Calu3 (cell line): ENCODE measurements at regions not wholly inside any gene's neighbourhood (a gene's known extent, or its start where the extent isn't known, plus 50 kb on each side); places are given as distances from the start of the nearest gene placed in this dataset.

Experiments used
- BruUV-seq: library from RNA; stranded (reverse); fragments of 400-500 nt; replicated peaks from 2 replicates; lab custom pipeline; 2021; lab: Mats Ljungman, UMichigan
- CTCF ChIA-PET: fragments of 300-600 bp; sonication (Branson Sonifier 250); formaldehyde crosslinking; loops from one replicate; lab custom pipeline; 2022; ENCODE audit warnings: antibody characterized with exemption; lab: Charles Lee
- DNase-seq: peaks from one replicate; pipeline ENCODE4 v3.0.0; 2022
- H3K27ac Mint-ChIP-seq: one replicate; pipeline ENCODE4 v1.8.0; 2022; ENCODE audit warnings: mixed read lengths; ENCODE audit not compliant: unreplicated experiment
- H3K27me3 Mint-ChIP-seq: one replicate; pipeline ENCODE4 v1.8.0; 2022; ENCODE audit warnings: mixed read lengths; ENCODE audit not compliant: unreplicated experiment
- H3K36me3 Mint-ChIP-seq: one replicate; pipeline ENCODE4 v1.8.0; 2022; ENCODE audit warnings: mild to moderate bottlenecking, moderate library complexity, mixed read lengths; ENCODE audit not compliant: insufficient read depth, unreplicated experiment
- H3K4me1 Mint-ChIP-seq: one replicate; pipeline ENCODE4 v1.8.0; 2022; ENCODE audit warnings: mild to moderate bottlenecking, low read depth, mixed read lengths; ENCODE audit not compliant: unreplicated experiment
- H3K4me3 Mint-ChIP-seq: one replicate; pipeline ENCODE4 v1.8.0; 2022; ENCODE audit warnings: mild to moderate bottlenecking, low read depth, moderate library complexity, mixed read lengths; ENCODE audit not compliant: unreplicated experiment
- H3K9me3 Mint-ChIP-seq: one replicate; pipeline ENCODE4 v1.8.0; 2022; ENCODE audit warnings: low read depth, mixed read lengths; ENCODE audit not compliant: unreplicated experiment
- intact Hi-C: fragments of 100-400 bp; cut with micrococcal nuclease; formaldehyde crosslinking; loops from one replicate; pipeline ENCODE4 v1.10.0; 2022; ENCODE audit not compliant: unreplicated experiment
- TF ChIP-seq, protein P1 (sequence below): fragments of 200-600 bp; IDR thresholded peaks from one replicate; pipeline ENCODE4 v1.8.0; 2022; ENCODE audit warnings: antibody characterized with exemption; ENCODE audit not compliant: unreplicated experiment

- DNase-seq: no peak
- Mint-ChIP-seq H3K4me3 (no peak overlapping the region), H3K27me3 (no peaks in the 10 kb centered on the region), H3K9me3 (no peaks in the 10 kb centered on the region), H3K27ac (no peak overlapping the region), H3K36me3 (no peaks in the 10 kb centered on the region), H3K4me1 (no peaks in the 10 kb centered on the region)
- CTCF ChIA-PET: no interaction called here
- TF ChIP-seq, protein P1, sequence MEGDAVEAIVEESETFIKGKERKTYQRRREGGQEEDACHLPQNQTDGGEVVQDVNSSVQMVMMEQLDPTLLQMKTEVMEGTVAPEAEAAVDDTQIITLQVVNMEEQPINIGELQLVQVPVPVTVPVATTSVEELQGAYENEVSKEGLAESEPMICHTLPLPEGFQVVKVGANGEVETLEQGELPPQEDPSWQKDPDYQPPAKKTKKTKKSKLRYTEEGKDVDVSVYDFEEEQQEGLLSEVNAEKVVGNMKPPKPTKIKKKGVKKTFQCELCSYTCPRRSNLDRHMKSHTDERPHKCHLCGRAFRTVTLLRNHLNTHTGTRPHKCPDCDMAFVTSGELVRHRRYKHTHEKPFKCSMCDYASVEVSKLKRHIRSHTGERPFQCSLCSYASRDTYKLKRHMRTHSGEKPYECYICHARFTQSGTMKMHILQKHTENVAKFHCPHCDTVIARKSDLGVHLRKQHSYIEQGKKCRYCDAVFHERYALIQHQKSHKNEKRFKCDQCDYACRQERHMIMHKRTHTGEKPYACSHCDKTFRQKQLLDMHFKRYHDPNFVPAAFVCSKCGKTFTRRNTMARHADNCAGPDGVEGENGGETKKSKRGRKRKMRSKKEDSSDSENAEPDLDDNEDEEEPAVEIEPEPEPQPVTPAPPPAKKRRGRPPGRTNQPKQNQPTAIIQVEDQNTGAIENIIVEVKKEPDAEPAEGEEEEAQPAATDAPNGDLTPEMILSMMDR: no peak
- BruUV-seq: no TSS peak
- intact Hi-C loops: no loop called here
Measured at GRCh38 chr3:82030916-82031315, 269.5 kb upstream of the GBE1 start.

DNA sequence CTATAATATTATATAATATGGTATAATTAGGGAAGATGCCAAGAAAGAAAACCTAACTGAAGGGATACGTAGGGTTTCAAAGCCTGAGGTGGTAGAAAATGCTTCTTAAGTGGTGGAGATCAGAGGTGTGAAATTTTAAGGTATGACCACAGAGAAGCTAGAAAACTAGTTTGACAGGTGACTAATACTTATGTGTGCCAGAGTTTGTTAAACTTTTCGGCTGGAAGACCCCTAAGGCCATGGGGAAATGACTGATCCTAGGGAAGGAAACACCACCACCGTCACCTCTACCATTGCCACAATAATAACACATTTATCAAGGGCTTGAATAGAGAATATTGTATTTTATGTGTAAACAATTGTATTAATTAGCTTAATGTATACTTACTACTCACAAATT, 261.4 kb upstream of the GBE1 start:
- Mint-ChIP-seq H3K4me3 (no peak overlapping the region), H3K36me3 (no peaks in the 10 kb centered on the region), H3K4me1 (peaks cover 9% of the 10 kb centered on the region), H3K9me3 (no peaks in the 10 kb centered on the region), H3K27me3 (no peaks in the 10 kb centered on the region), H3K27ac (no peak overlapping the region)
- CTCF ChIA-PET: no interaction called here
- no TSS peak for BruUV-seq
- intact Hi-C loops: no loop called here
- no peak for DNase-seq
- TF ChIP-seq, protein P1: no peak

- intact Hi-C loops: no loop called here
- Mint-ChIP-seq H3K4me3 (no peak overlapping the region), H3K27ac (no peak overlapping the region), H3K36me3 (no peaks in the 10 kb centered on the region), H3K4me1 (peaks cover 6% of the 10 kb centered on the region), H3K9me3 (no peaks in the 10 kb centered on the region), H3K27me3 (no peaks in the 10 kb centered on the region)
- TF ChIP-seq, protein P1: no peak
- CTCF ChIA-PET: no interaction called here
- DNase-seq: no peak
- BruUV-seq: no TSS peak
Measured at GRCh38 chr3:82020282-82020681, 258.8 kb upstream of the GBE1 start.

- TF ChIP-seq, protein P1: no peak
- H3K36me3 Mint-ChIP-seq: no peaks in the 10 kb centered on the region
- no peak overlapping the region for H3K4me3 Mint-ChIP-seq
- no peak for DNase-seq
- no peak overlapping the region for H3K27ac Mint-ChIP-seq
- H3K4me1 Mint-ChIP-seq: no peaks in the 10 kb centered on the region
- CTCF ChIA-PET: interaction anchor here (0.6 kb wide), 1 partner anchor 1229 kb away, joined by 3 read pairs; no protein-coding TSS in a partner anchor
- no peaks in the 10 kb centered on the region for H3K27me3 Mint-ChIP-seq
- intact Hi-C loops: no loop called here
- H3K9me3 Mint-ChIP-seq: peaks cover 3% of the 10 kb centered on the region
- BruUV-seq: no TSS peak
Measured at GRCh38 chr3:82015241-82015640, 253.8 kb upstream of the GBE1 start.
